Esophagus muscularis mucosa (tissue), 4 donors: ENCODE measurements at regions not wholly inside any gene's neighbourhood (a gene's known extent, or its start where the extent isn't known, plus 50 kb on each side); places are given as distances from the start of the nearest gene placed in this dataset.

Experiments used
- CTCF ChIP-seq, 3 experiments: fragments of 200-600 bp in 2 of 3; fragments of 450-650 bp in 1 of 3; sonication (generic) in 2 of 3; IDR thresholded peaks; one replicate each; pipeline ENCODE4 v1.5.1; 2017 to 2019; ENCODE audit warnings: antibody characterized with exemption in 3 of 3, mild to moderate bottlenecking in 2 of 3, moderate library complexity in 1 of 3
- EP300 ChIP-seq: sonication (generic); formaldehyde crosslinking; IDR thresholded peaks from one replicate; pipeline ENCODE4 v1.6.1; 2017; ENCODE audit warnings: antibody characterized with exemption
- POLR2A ChIP-seq: fragments of 450-650 bp; IDR thresholded peaks from one replicate; pipeline ENCODE4 v1.6.1; 2017; ENCODE audit warnings: antibody characterized with exemption, moderate library complexity, mild to moderate bottlenecking, low read depth
- POLR2AphosphoS5 ChIP-seq, 2 donors: sonication (generic); formaldehyde crosslinking; IDR thresholded peaks; one replicate each; pipeline ENCODE4 v1.6.1; 2017; ENCODE audit warnings: antibody characterized with exemption in 2 of 2

GRCh38 chr1:115447672-115448071 is 109.6 kb upstream of the NGF start:
- no peak for TF ChIP-seq CTCF (IDR thresholded peaks at IDR 0.05)
- TF ChIP-seq POLR2A: no peak
- TF ChIP-seq POLR2AphosphoS5 (IDR thresholded peaks at IDR 0.05): no peak
- no peak for TF ChIP-seq EP300
